C4-2B (cell line): ENCODE measurements at regions not wholly inside any gene's neighbourhood (a gene's known extent, or its start where the extent isn't known, plus 50 kb on each side); places are given as distances from the start of the nearest gene placed in this dataset.

Source experiments
- H3K27ac ChIP-seq: fragments of 450-650 bp; 2 replicates; pipeline ENCODE4 v1.5.1; 2017
- ZFX ChIP-seq: fragments of 450-650 bp; IDR thresholded peaks from 2 replicates; pipeline ENCODE4 v1.6.1; 2017
- TF ChIP-seq, protein P1 (sequence below): fragments of 450-650 bp; conservative IDR thresholded peaks from 2 replicates; pipeline ENCODE4 v1.5.1; 2017; ENCODE audit warnings: mild to moderate bottlenecking

DNA sequence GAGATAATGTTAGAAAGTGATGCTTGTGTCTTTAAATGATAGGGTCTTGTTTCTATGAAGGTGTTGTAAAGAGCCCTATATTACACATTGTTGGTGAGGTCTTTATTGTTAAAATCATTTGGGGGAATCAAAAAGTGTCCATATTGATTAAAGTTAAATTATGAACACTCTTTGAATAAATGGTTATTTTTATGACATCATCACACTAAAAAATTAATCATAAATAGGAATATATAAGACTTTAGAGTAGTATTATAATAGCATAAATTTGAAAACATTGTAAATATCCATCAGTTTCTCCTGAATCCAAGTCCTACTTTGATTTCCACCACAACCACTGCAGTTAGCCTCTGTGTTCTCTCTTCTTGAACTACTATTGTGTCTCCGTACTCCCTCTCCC lies 136.3 kb downstream of the HTR1A start:
- no peak overlapping the region for H3K27ac ChIP-seq
- TF ChIP-seq, protein P1, sequence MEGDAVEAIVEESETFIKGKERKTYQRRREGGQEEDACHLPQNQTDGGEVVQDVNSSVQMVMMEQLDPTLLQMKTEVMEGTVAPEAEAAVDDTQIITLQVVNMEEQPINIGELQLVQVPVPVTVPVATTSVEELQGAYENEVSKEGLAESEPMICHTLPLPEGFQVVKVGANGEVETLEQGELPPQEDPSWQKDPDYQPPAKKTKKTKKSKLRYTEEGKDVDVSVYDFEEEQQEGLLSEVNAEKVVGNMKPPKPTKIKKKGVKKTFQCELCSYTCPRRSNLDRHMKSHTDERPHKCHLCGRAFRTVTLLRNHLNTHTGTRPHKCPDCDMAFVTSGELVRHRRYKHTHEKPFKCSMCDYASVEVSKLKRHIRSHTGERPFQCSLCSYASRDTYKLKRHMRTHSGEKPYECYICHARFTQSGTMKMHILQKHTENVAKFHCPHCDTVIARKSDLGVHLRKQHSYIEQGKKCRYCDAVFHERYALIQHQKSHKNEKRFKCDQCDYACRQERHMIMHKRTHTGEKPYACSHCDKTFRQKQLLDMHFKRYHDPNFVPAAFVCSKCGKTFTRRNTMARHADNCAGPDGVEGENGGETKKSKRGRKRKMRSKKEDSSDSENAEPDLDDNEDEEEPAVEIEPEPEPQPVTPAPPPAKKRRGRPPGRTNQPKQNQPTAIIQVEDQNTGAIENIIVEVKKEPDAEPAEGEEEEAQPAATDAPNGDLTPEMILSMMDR = no peak
- no peak for TF ChIP-seq ZFX

DNA sequence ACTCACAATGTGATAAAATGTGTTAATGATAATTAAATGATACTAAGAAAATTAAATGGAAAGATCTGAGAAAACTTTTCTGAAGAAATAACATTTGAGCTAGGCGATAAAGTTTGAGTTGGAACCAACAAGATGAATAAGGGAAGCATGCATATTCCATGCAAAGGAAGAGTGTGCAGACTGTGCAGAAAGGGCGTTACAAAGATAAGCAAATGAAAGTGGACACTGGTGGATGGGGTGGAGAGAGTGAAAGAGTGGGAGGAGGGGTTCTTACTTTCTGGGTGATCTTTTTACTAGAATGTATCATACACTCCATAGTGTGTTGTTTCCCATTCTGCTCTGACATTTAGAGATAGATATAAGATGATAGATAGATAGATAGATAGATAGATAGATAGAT lies 138.7 kb downstream of the HTR1A start:
- TF ChIP-seq, protein P1 = no peak
- no peak for TF ChIP-seq ZFX
- H3K27ac ChIP-seq = no peak overlapping the region

DNA sequence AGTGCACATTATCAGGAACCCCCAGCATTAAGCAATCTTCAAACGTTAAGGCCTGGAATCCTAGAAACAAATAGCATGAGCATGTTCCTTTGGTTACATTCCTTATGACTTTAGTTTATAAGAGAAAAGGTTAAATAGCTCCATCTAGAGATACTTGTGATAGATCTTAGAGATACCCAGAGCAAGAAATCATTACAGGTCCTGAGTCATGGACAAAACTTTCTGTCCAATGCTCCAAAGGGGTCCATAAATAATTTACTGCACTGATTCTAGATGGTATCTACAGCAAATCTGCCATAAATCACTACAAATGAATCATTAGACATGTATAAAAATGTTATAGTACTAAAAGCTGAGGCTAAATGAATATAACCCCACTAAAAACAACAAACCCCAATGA lies 139.6 kb downstream of the HTR1A start:
- TF ChIP-seq, protein P1 = peak; percentile 31
- no peak for TF ChIP-seq ZFX
- H3K27ac ChIP-seq = no peak overlapping the region

DNA sequence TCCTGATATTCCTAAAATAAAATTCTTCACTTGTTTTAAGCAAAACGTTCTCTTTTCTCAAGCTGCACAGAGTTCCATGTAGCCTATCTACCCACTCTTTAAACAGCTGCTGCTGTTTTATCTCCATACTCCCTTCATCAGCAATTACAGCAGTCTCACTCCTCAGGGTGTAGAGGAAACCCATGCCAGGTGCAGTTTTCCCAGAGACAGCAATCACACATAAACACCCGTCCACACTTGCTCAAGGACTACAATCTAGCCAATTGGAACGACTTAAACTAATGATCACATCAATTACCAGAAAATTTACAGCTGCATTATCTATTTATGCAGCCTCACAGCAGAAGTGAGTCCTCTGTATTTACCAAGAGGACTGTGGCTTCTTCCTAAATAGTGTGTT lies 141.7 kb downstream of the HTR1A start:
- TF ChIP-seq, protein P1 = no peak
- no peak for TF ChIP-seq ZFX
- no peak overlapping the region for H3K27ac ChIP-seq

DNA sequence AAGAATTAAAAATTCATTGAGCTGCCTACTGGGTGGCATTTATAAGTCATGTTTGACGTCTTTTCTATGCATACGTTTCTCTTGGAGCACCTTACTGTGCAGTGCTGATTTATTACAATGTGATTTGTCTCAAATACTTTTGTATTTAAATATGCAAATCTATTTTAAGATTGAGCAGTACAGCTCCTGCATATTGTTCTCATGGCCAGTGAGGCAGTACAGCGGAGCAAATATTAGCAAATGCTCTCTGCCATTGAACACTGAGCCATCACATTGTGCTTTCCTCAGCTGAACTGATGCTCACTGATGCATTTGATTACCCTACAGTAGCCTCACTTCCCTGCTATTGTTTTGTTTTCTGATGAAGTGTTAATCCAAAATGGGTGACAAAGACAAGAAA lies 149.6 kb downstream of the HTR1A start:
- H3K27ac ChIP-seq = no peak overlapping the region
- no peak for TF ChIP-seq ZFX
- TF ChIP-seq, protein P1 = no peak

DNA sequence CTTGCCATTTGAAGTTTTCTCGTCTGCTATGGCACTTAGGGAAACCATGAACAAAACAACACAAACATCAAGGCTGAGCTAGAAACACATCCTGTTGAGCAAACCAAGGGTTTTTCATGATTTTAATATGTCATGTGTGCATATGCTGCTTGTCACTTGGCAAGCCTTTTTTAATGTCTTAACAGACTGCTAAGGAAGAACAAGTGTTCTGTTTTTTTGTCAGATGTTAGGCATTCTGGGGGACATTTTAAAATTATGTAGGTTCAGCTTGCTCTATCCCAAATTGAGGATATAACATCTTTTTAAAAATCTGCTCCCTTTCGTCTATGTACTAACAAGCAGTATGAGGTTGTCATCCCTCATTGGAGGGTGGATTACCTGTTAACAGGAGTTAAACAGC lies 150.3 kb downstream of the HTR1A start:
- no peak overlapping the region for H3K27ac ChIP-seq
- TF ChIP-seq ZFX = no peak
- TF ChIP-seq, protein P1 = no peak

DNA sequence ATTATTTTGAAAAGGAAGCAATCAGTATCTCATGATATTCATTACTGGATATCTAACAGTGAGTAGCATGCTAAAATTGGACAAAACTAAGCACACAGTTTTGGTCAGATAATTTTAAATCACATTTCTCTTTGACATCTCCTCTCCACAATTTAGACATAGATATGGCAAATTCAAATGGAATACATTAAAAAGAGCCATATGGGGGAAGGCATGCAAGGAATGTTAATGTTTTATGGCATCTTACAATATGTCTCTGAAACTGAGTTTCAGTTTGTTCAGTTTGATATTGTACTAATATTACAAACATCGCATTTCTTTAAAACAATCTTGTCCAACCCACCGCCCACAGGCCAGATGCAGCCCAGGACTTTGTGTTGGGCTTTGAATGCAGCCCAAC lies 151.0 kb downstream of the HTR1A start:
- TF ChIP-seq, protein P1 = no peak
- no peak for TF ChIP-seq ZFX
- H3K27ac ChIP-seq = no peak overlapping the region
